Ectodermal cell (in vitro differentiated cells): ENCODE measurements at regions not wholly inside any gene's neighbourhood (a gene's known extent, or its start where the extent isn't known, plus 50 kb on each side); places are given as distances from the start of the nearest gene placed in this dataset.

Source experiments
- H3K27ac ChIP-seq: 2 replicates; pipeline ENCODE4 v1.7.0; 2013; ENCODE audit warnings: mild to moderate bottlenecking, low read depth, low read length; ENCODE audit not compliant: insufficient read depth, poor library complexity, severe bottlenecking
- H3K27me3 ChIP-seq: 2 replicates; pipeline ENCODE4 v1.7.0; 2013; ENCODE audit warnings: mild to moderate bottlenecking, low read length; ENCODE audit not compliant: insufficient read depth, control insufficient read depth, poor library complexity, severe bottlenecking
- H3K36me3 ChIP-seq: one replicate; pipeline ENCODE4 v1.7.0; 2013; ENCODE audit warnings: low read length; ENCODE audit not compliant: control insufficient read depth, insufficient read depth
- H3K4me1 ChIP-seq: one replicate; pipeline ENCODE4 v1.7.0; 2013; ENCODE audit warnings: low read length; ENCODE audit not compliant: control insufficient read depth, insufficient read depth
- H3K4me3 ChIP-seq: 2 replicates; pipeline ENCODE4 v1.7.0; 2013; ENCODE audit warnings: low read depth, low read length, control low read depth; ENCODE audit not compliant: insufficient read depth
- H3K9me3 ChIP-seq: 2 replicates; pipeline ENCODE4 v1.7.0; 2013; ENCODE audit warnings: mild to moderate bottlenecking, low read length, moderate library complexity; ENCODE audit not compliant: control insufficient read depth
- whole genome bisulfite sequencing, 2 experiments: methylation state at CpG; one replicate each; pipeline ENCODE4 v1.1.7; 2013; ENCODE audit warnings: missing lambda C conversion rate in 2 of 2; 5-methylcytosine and 5-hydroxymethylcytosine counted together

- Histone ChIP-seq H3K4me3 (no peak overlapping the region), H3K4me1 (no peaks in the 10 kb centered on the region), H3K27me3 (no peaks in the 10 kb centered on the region), H3K27ac (no peak overlapping the region), H3K9me3 (no peaks in the 10 kb centered on the region), H3K36me3 (no peaks in the 10 kb centered on the region)
- WGBS, 2 experiments, result 95% methylated on average over 1 of the region's 1 CpG; no CpG with 5 or more reads in 1 of the 2 experiments
These were observed 1454.9 kb downstream of the ZPLD1 start for GRCh38 chr3:103889675-103890074.

- Histone ChIP-seq H3K4me1 (no peaks in the 10 kb centered on the region), H3K4me3 (no peak overlapping the region), H3K36me3 (no peaks in the 10 kb centered on the region), H3K27ac (no peak overlapping the region), H3K9me3 (no peaks in the 10 kb centered on the region), H3K27me3 (no peaks in the 10 kb centered on the region)
- WGBS, 2 experiments, result 91 to 93% methylated on average over 3 to 4 of the region's 5 CpGs
These were observed 1459.5 kb downstream of the ZPLD1 start for GRCh38 chr3:103894162-103894822.

- WGBS, 2 experiments, result 75 to 85% methylated on average over 10 to 11 of the region's 11 CpGs
- Histone ChIP-seq H3K27ac (no peak overlapping the region), H3K27me3 (no peaks in the 10 kb centered on the region), H3K4me1 (no peaks in the 10 kb centered on the region), H3K36me3 (no peaks in the 10 kb centered on the region), H3K4me3 (no peak overlapping the region), H3K9me3 (no peaks in the 10 kb centered on the region)
These were observed 1464.5 kb downstream of the ZPLD1 start for GRCh38 chr3:103899328-103899727.

- Histone ChIP-seq H3K4me1 (no peaks in the 10 kb centered on the region), H3K27me3 (no peaks in the 10 kb centered on the region), H3K4me3 (no peak overlapping the region), H3K27ac (no peak overlapping the region), H3K36me3 (no peaks in the 10 kb centered on the region), H3K9me3 (no peaks in the 10 kb centered on the region)
- WGBS, 2 experiments, result 95% methylated on average over 2 of the region's 3 CpGs; no CpG with 5 or more reads in 1 of the 2 experiments
These were observed 1461.7 kb upstream of the ALCAM start for GRCh38 chr3:103904991-103905390.

GRCh38 chr3:103906304-103906703 is 1460.4 kb upstream of the ALCAM start:
- H3K4me1 ChIP-seq, result no peaks in the 10 kb centered on the region
- H3K9me3 ChIP-seq, result no peaks in the 10 kb centered on the region
- H3K36me3 ChIP-seq, result no peaks in the 10 kb centered on the region
- no peak overlapping the region for H3K27ac ChIP-seq
- WGBS, 2 experiments, result 59 to 90% methylated on average over 2 of the region's 2 CpGs
- no peak overlapping the region for H3K4me3 ChIP-seq
- no peaks in the 10 kb centered on the region for H3K27me3 ChIP-seq

- Histone ChIP-seq H3K36me3 (no peaks in the 10 kb centered on the region), H3K4me3 (no peak overlapping the region), H3K27me3 (no peaks in the 10 kb centered on the region), H3K27ac (no peak overlapping the region), H3K9me3 (no peaks in the 10 kb centered on the region), H3K4me1 (no peaks in the 10 kb centered on the region)
- WGBS, 2 experiments, result 85 to 95% methylated on average over 2 of the region's 2 CpGs
These were observed 1459.9 kb upstream of the ALCAM start for GRCh38 chr3:103906808-103907207.

GRCh38 chr3:103907567-103907966 is 1459.1 kb upstream of the ALCAM start:
- Histone ChIP-seq H3K4me1 (no peaks in the 10 kb centered on the region), H3K27ac (no peak overlapping the region), H3K4me3 (no peak overlapping the region), H3K9me3 (no peaks in the 10 kb centered on the region), H3K27me3 (no peaks in the 10 kb centered on the region), H3K36me3 (no peaks in the 10 kb centered on the region)
- 94 to 100% methylated on average over 3 of the region's 3 CpGs for WGBS, 2 experiments

GRCh38 chr3:103909395-103909794 is 1457.3 kb upstream of the ALCAM start:
- Histone ChIP-seq H3K4me3 (no peak overlapping the region), H3K27ac (no peak overlapping the region), H3K36me3 (no peaks in the 10 kb centered on the region), H3K9me3 (no peaks in the 10 kb centered on the region), H3K4me1 (no peaks in the 10 kb centered on the region), H3K27me3 (no peaks in the 10 kb centered on the region)
- no CpG with 5 or more reads among the region's 1 CpG for WGBS, 2 experiments

- Histone ChIP-seq H3K27ac (no peak overlapping the region), H3K36me3 (no peaks in the 10 kb centered on the region), H3K27me3 (no peaks in the 10 kb centered on the region), H3K9me3 (no peaks in the 10 kb centered on the region), H3K4me3 (no peak overlapping the region), H3K4me1 (no peaks in the 10 kb centered on the region)
These were observed 1448.4 kb upstream of the ALCAM start for GRCh38 chr3:103918336-103918735.

GRCh38 chr3:103919327-103919726 is 1447.4 kb upstream of the ALCAM start:
- no peaks in the 10 kb centered on the region for H3K27me3 ChIP-seq
- H3K4me3 ChIP-seq, result no peak overlapping the region
- no peaks in the 10 kb centered on the region for H3K4me1 ChIP-seq
- no peaks in the 10 kb centered on the region for H3K36me3 ChIP-seq
- no peaks in the 10 kb centered on the region for H3K9me3 ChIP-seq
- 50 to 63% methylated on average over 2 to 3 of the region's 3 CpGs for WGBS, 2 experiments
- H3K27ac ChIP-seq, result no peak overlapping the region

GRCh38 chr3:103923907-103924306 is 1442.8 kb upstream of the ALCAM start:
- H3K27ac ChIP-seq, result no peak overlapping the region
- no peak overlapping the region for H3K4me3 ChIP-seq
- H3K9me3 ChIP-seq, result no peaks in the 10 kb centered on the region
- H3K4me1 ChIP-seq, result no peaks in the 10 kb centered on the region
- no peaks in the 10 kb centered on the region for H3K27me3 ChIP-seq
- no peaks in the 10 kb centered on the region for H3K36me3 ChIP-seq
